Ishikawa (cell line): ENCODE measurements at regions not wholly inside any gene's neighbourhood (a gene's known extent, or its start where the extent isn't known, plus 50 kb on each side); places are given as distances from the start of the nearest gene placed in this dataset.

Experiments used
- CEBPB ChIP-seq: IDR thresholded peaks from 2 replicates; pipeline ENCODE4 v1.6.1; 2012
- CREB1 ChIP-seq: IDR thresholded peaks from 2 replicates; pipeline ENCODE4 v1.6.1; 2012; ENCODE audit warnings: low read depth
- EP300 ChIP-seq: IDR thresholded peaks from 2 replicates; pipeline ENCODE4 v1.6.1; 2012; ENCODE audit warnings: borderline replicate concordance
- FOXM1 ChIP-seq: IDR thresholded peaks from 2 replicates; pipeline ENCODE4 v1.6.1; 2012; ENCODE audit warnings: low read depth, borderline replicate concordance
- NFIC ChIP-seq: IDR thresholded peaks from 2 replicates; pipeline ENCODE4 v1.6.1; 2012
- RAD21 ChIP-seq: IDR thresholded peaks from 2 replicates; pipeline ENCODE4 v1.6.1; 2012; ENCODE audit warnings: low read depth
- TAF1 ChIP-seq: IDR thresholded peaks from 2 replicates; pipeline ENCODE4 v1.6.1; 2012; ENCODE audit warnings: low read depth, mild to moderate bottlenecking
- TCF12 ChIP-seq: IDR thresholded peaks from 2 replicates; pipeline ENCODE4 v1.6.1; 2012; ENCODE audit warnings: low read depth
- TEAD4 ChIP-seq: IDR thresholded peaks from 2 replicates; pipeline ENCODE4 v1.6.1; 2012
- YY1 ChIP-seq: IDR thresholded peaks from 2 replicates; pipeline ENCODE4 v1.6.1; 2012; ENCODE audit warnings: low read depth
- ZBTB7A ChIP-seq: IDR thresholded peaks from 2 replicates; pipeline ENCODE4 v1.6.1; 2012; ENCODE audit warnings: low read depth
- TF ChIP-seq, protein P1 (sequence below): IDR thresholded peaks from 2 replicates; pipeline ENCODE4 v1.6.1; 2012; ENCODE audit warnings: low read depth, mild to moderate bottlenecking
- TF ChIP-seq, protein P2 (sequence below): IDR thresholded peaks from 2 replicates; pipeline ENCODE4 v1.6.1; 2012

DNA sequence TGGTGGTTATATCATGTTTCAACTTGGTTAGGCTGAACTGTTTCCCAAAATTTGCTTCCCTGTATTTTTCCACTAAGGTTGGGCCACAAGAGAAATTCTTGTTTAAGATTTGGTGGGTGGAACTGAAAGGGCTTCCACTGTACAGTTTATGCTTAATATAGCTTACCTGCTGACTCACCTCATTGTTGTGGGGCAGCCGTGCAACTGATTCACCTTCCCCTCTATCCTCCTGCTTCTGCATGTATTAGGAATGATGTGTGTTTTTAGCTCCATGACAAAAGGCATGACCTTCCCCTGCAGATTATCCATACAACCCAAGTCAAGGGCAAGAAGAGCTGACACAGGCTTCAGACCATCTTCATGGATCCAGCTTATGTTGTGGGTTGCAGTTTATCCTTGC is 98.4 kb upstream of the GULP1 start:
- TF ChIP-seq, protein P1, sequence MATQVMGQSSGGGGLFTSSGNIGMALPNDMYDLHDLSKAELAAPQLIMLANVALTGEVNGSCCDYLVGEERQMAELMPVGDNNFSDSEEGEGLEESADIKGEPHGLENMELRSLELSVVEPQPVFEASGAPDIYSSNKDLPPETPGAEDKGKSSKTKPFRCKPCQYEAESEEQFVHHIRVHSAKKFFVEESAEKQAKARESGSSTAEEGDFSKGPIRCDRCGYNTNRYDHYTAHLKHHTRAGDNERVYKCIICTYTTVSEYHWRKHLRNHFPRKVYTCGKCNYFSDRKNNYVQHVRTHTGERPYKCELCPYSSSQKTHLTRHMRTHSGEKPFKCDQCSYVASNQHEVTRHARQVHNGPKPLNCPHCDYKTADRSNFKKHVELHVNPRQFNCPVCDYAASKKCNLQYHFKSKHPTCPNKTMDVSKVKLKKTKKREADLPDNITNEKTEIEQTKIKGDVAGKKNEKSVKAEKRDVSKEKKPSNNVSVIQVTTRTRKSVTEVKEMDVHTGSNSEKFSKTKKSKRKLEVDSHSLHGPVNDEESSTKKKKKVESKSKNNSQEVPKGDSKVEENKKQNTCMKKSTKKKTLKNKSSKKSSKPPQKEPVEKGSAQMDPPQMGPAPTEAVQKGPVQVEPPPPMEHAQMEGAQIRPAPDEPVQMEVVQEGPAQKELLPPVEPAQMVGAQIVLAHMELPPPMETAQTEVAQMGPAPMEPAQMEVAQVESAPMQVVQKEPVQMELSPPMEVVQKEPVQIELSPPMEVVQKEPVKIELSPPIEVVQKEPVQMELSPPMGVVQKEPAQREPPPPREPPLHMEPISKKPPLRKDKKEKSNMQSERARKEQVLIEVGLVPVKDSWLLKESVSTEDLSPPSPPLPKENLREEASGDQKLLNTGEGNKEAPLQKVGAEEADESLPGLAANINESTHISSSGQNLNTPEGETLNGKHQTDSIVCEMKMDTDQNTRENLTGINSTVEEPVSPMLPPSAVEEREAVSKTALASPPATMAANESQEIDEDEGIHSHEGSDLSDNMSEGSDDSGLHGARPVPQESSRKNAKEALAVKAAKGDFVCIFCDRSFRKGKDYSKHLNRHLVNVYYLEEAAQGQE, result no peak
- TF ChIP-seq CEBPB, result no peak
- no peak for TF ChIP-seq TCF12
- TF ChIP-seq, protein P2, sequence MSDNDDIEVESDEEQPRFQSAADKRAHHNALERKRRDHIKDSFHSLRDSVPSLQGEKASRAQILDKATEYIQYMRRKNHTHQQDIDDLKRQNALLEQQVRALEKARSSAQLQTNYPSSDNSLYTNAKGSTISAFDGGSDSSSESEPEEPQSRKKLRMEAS, result no peak
- TF ChIP-seq EP300, result no peak
- TF ChIP-seq TAF1, result no peak
- TF ChIP-seq RAD21, result no peak
- TF ChIP-seq FOXM1, result no peak
- TF ChIP-seq ZBTB7A, result no peak
- TF ChIP-seq CREB1, result no peak
- no peak for TF ChIP-seq TEAD4
- TF ChIP-seq YY1, result no peak
- TF ChIP-seq NFIC, result no peak
